ENCODE measurements at regions not wholly inside any gene's neighbourhood (a gene's known extent, or its start where the extent isn't known, plus 50 kb on each side); places are given as distances from the start of the nearest gene placed in this dataset.
A peak's percentile ranks its signal among the peaks of the same experiment; 100 is the strongest.

- TF ChIP-seq POLR2A (IDR thresholded peaks at IDR 0.05): no peak
- no peak for TF ChIP-seq CTCF (IDR thresholded peaks at IDR 0.05)
- intact Hi-C loops (cut with DNase I): loop anchor here in 1 of 10 donors (10.0 kb wide), 1 partner anchor 73 kb away; no protein-coding TSS in a partner anchor
- Histone ChIP-seq H3K27me3 (no peaks in the 10 kb centered on the region), H3K27ac (peak overlapping the region in 8 of 12 donors; percentile 10 to 61 (median 27)), H3K9me3 (no peaks in the 10 kb centered on the region), H3K36me3 (no peaks in the 10 kb centered on the region), H3K4me1 (peaks cover 0 to 19% (median 3%) of the 10 kb centered on the region in 12 donors), H3K4me3 (peak overlapping the region in 10 of 12 donors; percentile 12 to 41 (median 29))
- ATAC-seq (peak in 2 of 4 donors; percentile 14 to 45), DNase-seq (no peak)
- 20 to 23% (median 21%) methylated on average over 9 of the region's 9 CpGs for WGBS, 4 donors
Measured at GRCh38 chr4:185921583-185922555, 109.9 kb upstream of the SORBS2 start.

GRCh38 chr4:185924458-185925044 lies 112.6 kb upstream of the SORBS2 start:
- WGBS, 4 donors: 92 to 96% (median 94%) methylated on average over 17 of the region's 17 CpGs
- intact Hi-C loops (cut with DNase I): loop anchor here in 1 of 10 donors (10.0 kb wide), 1 partner anchor 70 kb away; no protein-coding TSS in a partner anchor
- ATAC-seq: no peak

GRCh38 chr4:185925910-185926360 lies 113.9 kb upstream of the SORBS2 start:
- 44 to 47% (median 44%) methylated on average over 15 of the region's 15 CpGs for WGBS, 4 donors
- TF ChIP-seq CTCF (IDR thresholded peaks at IDR 0.05): no peak
- no peak for TF ChIP-seq POLR2A (IDR thresholded peaks at IDR 0.05)
- no peaks in the 10 kb centered on the region for H3K9me3 ChIP-seq
- peak overlapping the region in 11 of 12 donors; percentile 6 to 80 (median 64) for H3K27ac ChIP-seq
- H3K4me1 ChIP-seq: peaks cover 0 to 19% (median 3%) of the 10 kb centered on the region in 12 donors
- peak overlapping the region in 11 of 12 donors; percentile 3 to 50 (median 34) for H3K4me3 ChIP-seq
- H3K36me3 ChIP-seq: no peaks in the 10 kb centered on the region
- no peaks in the 10 kb centered on the region for H3K27me3 ChIP-seq
- peak; percentile 33 to 63 (median 60) for DNase-seq
- peak; percentile 59 to 88 (median 83) for ATAC-seq
- intact Hi-C loops (cut with DNase I): loop anchor here in 1 of 10 donors (10.0 kb wide), 1 partner anchor 69 kb away; no protein-coding TSS in a partner anchor

More at GRCh38 chr4:185924458-185925044, 112.6 kb upstream of the SORBS2 start:
- Histone ChIP-seq H3K27me3 (no peaks in the 10 kb centered on the region), H3K4me1 (peaks cover 0 to 19% (median 3%) of the 10 kb centered on the region in 12 donors), H3K36me3 (no peaks in the 10 kb centered on the region), H3K9me3 (no peaks in the 10 kb centered on the region), H3K27ac (no peak overlapping the region), H3K4me3 (no peak overlapping the region)
- DNase-seq: no peak
- no peak for TF ChIP-seq POLR2A (IDR thresholded peaks at IDR 0.05)
- TF ChIP-seq CTCF (IDR thresholded peaks at IDR 0.05): no peak

All from heart left ventricle (tissue), 16 donors.